IMR-90 (cell line): ENCODE measurements at regions not wholly inside any gene's neighbourhood (a gene's known extent, or its start where the extent isn't known, plus 50 kb on each side); places are given as distances from the start of the nearest gene placed in this dataset.

ENCODE experiments used
- ATAC-seq: fragments of 200-7000 bp; cut with Tn5 transposase; 2 replicates; pipeline ENCODE4 v1.9.1; 2020; ENCODE audit warnings: low read depth, mild to moderate bottlenecking, moderate library complexity
- BruUV-seq: library from RNA; stranded (reverse); fragments of 400-500 nt; replicated peaks from 2 replicates; lab custom pipeline; 2021; lab: Mats Ljungman, UMichigan
- CTCF ChIA-PET: fragments of 300-600 bp; formaldehyde crosslinking; extraction: SDS; loops from one replicate; lab custom pipeline; 2021; ENCODE audit warnings: antibody characterized with exemption; lab: Yijun Ruan, JAX
- POLR2A ChIA-PET: fragments of 300-600 bp; sonication (Branson Sonifier 250); formaldehyde crosslinking; loops from one replicate; lab custom pipeline; 2022; ENCODE audit warnings: antibody characterized with exemption; ENCODE audit not compliant: unreplicated experiment; lab: Charles Lee
- DNase-seq: peaks from one replicate; pipeline ENCODE4 v3.0.0; 2013
- H2AFZ ChIP-seq: replicated peaks from 2 replicates; pipeline ENCODE3; 2013; ENCODE audit warnings: low read length, mild to moderate bottlenecking; ENCODE audit not compliant: poor library complexity
- H2AK5ac ChIP-seq: 2 replicates; pipeline ENCODE4 v1.6.1; 2013; ENCODE audit warnings: low read depth, low read length, inconsistent platforms
- H2AK9ac ChIP-seq: replicated peaks from 2 replicates; pipeline ENCODE3; 2013; ENCODE audit warnings: mild to moderate bottlenecking, low read depth, low read length, moderate library complexity; ENCODE audit not compliant: poor library complexity
- H2BK120ac ChIP-seq: 2 replicates; pipeline ENCODE4 v1.6.1; 2013; ENCODE audit warnings: low read depth, low read length, inconsistent platforms
- H2BK15ac ChIP-seq: 3 replicates; pipeline ENCODE4 v1.6.1; 2013; ENCODE audit warnings: low read depth, low read length, inconsistent platforms
- H2BK20ac ChIP-seq: 2 replicates; pipeline ENCODE4 v1.6.1; 2013; ENCODE audit warnings: low read depth, mild to moderate bottlenecking, inconsistent platforms, low read length, moderate library complexity
- H2BK5ac ChIP-seq: 2 replicates; pipeline ENCODE4 v1.6.1; 2013; ENCODE audit warnings: mild to moderate bottlenecking, low read depth, low read length, inconsistent platforms; ENCODE audit not compliant: poor library complexity, severe bottlenecking
- H3K14ac ChIP-seq: replicated peaks from 2 replicates; pipeline ENCODE4 v1.6.1; 2013; ENCODE audit warnings: low read depth, low read length, inconsistent platforms
- H3K18ac ChIP-seq: 2 replicates; pipeline ENCODE4 v1.6.1; 2013; ENCODE audit warnings: low read depth, low read length, control low read depth
- H3K23ac ChIP-seq: 2 replicates; pipeline ENCODE4 v1.6.1; 2013; ENCODE audit warnings: low read depth, low read length, inconsistent platforms
- H3K27ac ChIP-seq: 2 replicates; pipeline ENCODE4 v1.5.1; 2013; ENCODE audit warnings: mild to moderate bottlenecking, control low read depth, low read length; ENCODE audit not compliant: insufficient read depth
- H3K27me3 ChIP-seq: 2 replicates; pipeline ENCODE4 v1.6.1; 2013; ENCODE audit warnings: low read length; ENCODE audit not compliant: control insufficient read depth, insufficient read depth
- H3K36me3 ChIP-seq: 2 replicates; pipeline ENCODE4 v1.6.1; 2013; ENCODE audit warnings: low read length, mixed read lengths; ENCODE audit not compliant: control insufficient read depth, insufficient read depth
- H3K4ac ChIP-seq: 2 replicates; pipeline ENCODE4 v1.6.1; 2013; ENCODE audit warnings: low read depth, low read length, inconsistent platforms
- H3K4me1 ChIP-seq: 2 replicates; pipeline ENCODE4 v1.6.1; 2013; ENCODE audit warnings: low read length, mixed read lengths; ENCODE audit not compliant: control insufficient read depth, insufficient read depth
- H3K4me2 ChIP-seq: 2 replicates; pipeline ENCODE4 v1.6.1; 2013; ENCODE audit warnings: low read depth, mild to moderate bottlenecking, control low read depth, low read length, moderate library complexity
- H3K4me3 ChIP-seq: 2 replicates; pipeline ENCODE4 v1.5.1; 2013; ENCODE audit warnings: low read depth, mild to moderate bottlenecking, control low read depth, low read length, moderate library complexity; ENCODE audit not compliant: insufficient read depth
- H3K56ac ChIP-seq: 2 replicates; pipeline ENCODE4 v1.6.1; 2013; ENCODE audit warnings: low read length, inconsistent platforms; ENCODE audit not compliant: insufficient read depth; ENCODE audit errors: extremely low read depth
- H3K79me1 ChIP-seq, 2 experiments: 2 replicates each; pipeline ENCODE4 v1.6.1; 2013; ENCODE audit warnings: low read length in 2 of 2, inconsistent platforms in 1 of 2, low read depth in 1 of 2
- H3K9ac ChIP-seq: 2 replicates; pipeline ENCODE4 v1.6.1; 2013; ENCODE audit warnings: low read depth, low read length, control low read depth
- H3K9me1 ChIP-seq: 2 replicates; pipeline ENCODE4 v1.6.1; 2013; ENCODE audit warnings: low read length, inconsistent platforms; ENCODE audit not compliant: insufficient read depth
- H3K9me3 ChIP-seq: 2 replicates; pipeline ENCODE4 v1.6.1; 2013; ENCODE audit warnings: low read length; ENCODE audit not compliant: control insufficient read depth, insufficient read depth
- H4K20me1 ChIP-seq: 2 replicates; pipeline ENCODE4 v1.6.1; 2013; ENCODE audit warnings: low read length, inconsistent platforms; ENCODE audit not compliant: insufficient read depth
- H4K5ac ChIP-seq: 2 replicates; pipeline ENCODE4 v1.6.1; 2013; ENCODE audit warnings: mild to moderate bottlenecking, low read depth, low read length, control low read depth
- H4K8ac ChIP-seq, 2 experiments: 2 replicates each; pipeline ENCODE4 v1.6.1; 2013; ENCODE audit warnings: low read depth in 2 of 2, low read length in 2 of 2, control low read depth in 1 of 2, inconsistent platforms in 1 of 2
- H4K91ac ChIP-seq: 2 replicates; pipeline ENCODE4 v1.6.1; 2013; ENCODE audit warnings: low read depth, low read length, inconsistent platforms; ENCODE audit not compliant: insufficient read depth
- BHLHE40 ChIP-seq: fragments of 150-350 bp; IDR thresholded peaks from 2 replicates; pipeline ENCODE4 v1.6.1; 2016; ENCODE audit warnings: mild to moderate bottlenecking, low read depth, low read length
- CEBPB ChIP-seq: IDR thresholded peaks from 2 replicates; pipeline ENCODE4 v1.6.1; 2012; ENCODE audit warnings: low read depth, low read length, improper control_type of control experiment
- CHD1 ChIP-seq: IDR thresholded peaks from 2 replicates; pipeline ENCODE4 v1.6.1; 2012; ENCODE audit warnings: low read depth, low read length, improper control_type of control experiment
- FOS ChIP-seq: fragments of 150-350 bp; IDR thresholded peaks from 2 replicates; pipeline ENCODE4 v1.6.1; 2016; ENCODE audit warnings: low read depth, low read length
- MAFK ChIP-seq: IDR thresholded peaks from 2 replicates; pipeline ENCODE4 v1.6.1; 2012; ENCODE audit warnings: low read depth, low read length, improper control_type of control experiment
- MAZ ChIP-seq: IDR thresholded peaks from 2 replicates; pipeline ENCODE4 v1.6.1; 2012; ENCODE audit warnings: low read depth, mild to moderate bottlenecking, low read length, improper control_type of control experiment, moderate library complexity, borderline replicate concordance
- MXI1 ChIP-seq: IDR thresholded peaks from 2 replicates; pipeline ENCODE4 v1.6.1; 2012; ENCODE audit warnings: low read depth, mild to moderate bottlenecking, low read length, moderate library complexity, borderline replicate concordance
- NFE2L2 ChIP-seq: fragments of 150-350 bp; IDR thresholded peaks from 2 replicates; pipeline ENCODE4 v1.6.1; 2016; ENCODE audit warnings: low read depth, mild to moderate bottlenecking, low read length
- POLR2A ChIP-seq: IDR thresholded peaks from 2 replicates; pipeline ENCODE4 v1.6.1; 2012; ENCODE audit warnings: mild to moderate bottlenecking, low read depth, low read length
- RAD21 ChIP-seq: IDR thresholded peaks from 2 replicates; pipeline ENCODE4 v1.6.1; 2012; ENCODE audit warnings: low read length, improper control_type of control experiment
- RCOR1 ChIP-seq: IDR thresholded peaks from 2 replicates; pipeline ENCODE4 v1.6.1; 2012; ENCODE audit warnings: mild to moderate bottlenecking, low read length, improper control_type of control experiment; ENCODE audit not compliant: insufficient replicate concordance
- RFX5 ChIP-seq: IDR thresholded peaks from 2 replicates; pipeline ENCODE4 v1.8.0; 2012; ENCODE audit warnings: low read depth, mild to moderate bottlenecking, low read length, moderate library complexity
- SMC3 ChIP-seq: fragments of 150-350 bp; IDR thresholded peaks from 2 replicates; pipeline ENCODE4 v1.6.1; 2016; ENCODE audit warnings: low read depth, mild to moderate bottlenecking, antibody characterized with exemption, low read length, moderate library complexity
- WGBS, 2 experiments: methylation state at CpG; one replicate each; pipeline versions ENCODE4 v1.1.5 to v1.1.7; 2013; ENCODE audit warnings: missing lambda C conversion rate in 2 of 2; ENCODE audit not compliant: insufficient read length in 1 of 2; ENCODE audit errors: extremely low coverage in 2 of 2; 5-methylcytosine and 5-hydroxymethylcytosine counted together
- dilution Hi-C: fragments of 300-500 bp; cut with HindIII; formaldehyde crosslinking; loops from one replicate; pipeline ENCODE4 v1.14.3; 2018; ENCODE audit warnings: low sequenced_read_pairs; ENCODE audit not compliant: unreplicated experiment
- in situ Hi-C: fragments of 300-500 bp; cut with MboI; formaldehyde crosslinking; loops from 3 replicates; pipeline ENCODE4 v1.14.3; 2019; ENCODE audit warnings: low sequenced_read_pairs, inconsistent platforms, mixed read lengths
- intact Hi-C: fragments of 100-400 bp; cut with micrococcal nuclease; formaldehyde crosslinking; loops from 2 replicates; pipeline ENCODE4 v1.10.0; 2022
- TF ChIP-seq, protein P1 (sequence below): fragments of 150-350 bp; IDR thresholded peaks from 2 replicates; pipeline ENCODE4 v1.6.1; 2016; ENCODE audit warnings: low read depth, mild to moderate bottlenecking, low read length, moderate library complexity, borderline replicate concordance
- TF ChIP-seq, protein P2 (sequence below): fragments of 150-350 bp; IDR thresholded peaks from 2 replicates; pipeline ENCODE4 v1.6.1; 2017; ENCODE audit warnings: mild to moderate bottlenecking, antibody characterized with exemption, low read length, low read depth
- TF ChIP-seq, protein P3 (sequence below): conservative IDR thresholded peaks from 2 replicates; pipeline ENCODE4 v1.5.1; 2012; ENCODE audit warnings: mild to moderate bottlenecking, low read depth, low read length, improper control_type of control experiment

DNA sequence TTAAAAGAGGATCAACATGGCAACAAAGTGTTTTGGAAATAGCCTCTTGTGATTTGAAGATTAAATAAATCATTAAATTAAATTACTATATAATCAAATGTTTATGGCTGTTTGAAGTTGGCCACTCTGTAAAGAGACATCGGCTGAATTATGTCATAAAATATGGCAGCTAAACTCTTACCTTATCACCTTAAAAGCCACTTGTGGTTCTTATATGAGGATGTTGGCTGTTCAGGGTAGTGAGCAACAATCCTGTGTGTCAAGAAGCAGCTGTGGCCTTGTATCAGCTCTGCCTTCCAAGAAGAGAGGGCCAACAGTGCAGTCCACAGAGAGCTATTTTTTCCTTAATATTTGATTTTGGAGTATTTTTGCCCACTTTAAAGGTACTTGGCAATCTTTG is 113.4 kb upstream of the CDK6 start:
- Histone ChIP-seq H2AK9ac (no peak overlapping the region), H2BK20ac (no peak overlapping the region), H2AFZ (no peak overlapping the region), H3K4me1 (no peaks in the 10 kb centered on the region), H3K56ac (no peak overlapping the region), H3K18ac (no peak overlapping the region), H3K4me2 (no peak overlapping the region), H3K14ac (no peak overlapping the region), H2AK5ac (no peak overlapping the region), H4K20me1 (no peaks in the 10 kb centered on the region), H3K9ac (no peak overlapping the region), H3K79me1 (no peaks in the 10 kb centered on the region), H3K23ac (no peak overlapping the region), H3K27me3 (no peaks in the 10 kb centered on the region), H4K91ac (no peak overlapping the region), H3K9me3 (no peaks in the 10 kb centered on the region), H3K36me3 (no peaks in the 10 kb centered on the region), H3K27ac (no peak overlapping the region), H4K8ac (no peak overlapping the region), H2BK120ac (no peak overlapping the region), H3K4me3 (no peak overlapping the region), H4K5ac (no peak overlapping the region), H3K4ac (no peak overlapping the region), H2BK15ac (no peak overlapping the region), H2BK5ac (no peak overlapping the region), H3K9me1 (no peaks in the 10 kb centered on the region)
- no peak for ATAC-seq
- dilution Hi-C loops, result no loop called here
- no CpG with 5 or more reads among the region's 1 CpG for WGBS, 2 experiments
- BruUV-seq, result no TSS peak
- TF ChIP-seq, protein P1, sequence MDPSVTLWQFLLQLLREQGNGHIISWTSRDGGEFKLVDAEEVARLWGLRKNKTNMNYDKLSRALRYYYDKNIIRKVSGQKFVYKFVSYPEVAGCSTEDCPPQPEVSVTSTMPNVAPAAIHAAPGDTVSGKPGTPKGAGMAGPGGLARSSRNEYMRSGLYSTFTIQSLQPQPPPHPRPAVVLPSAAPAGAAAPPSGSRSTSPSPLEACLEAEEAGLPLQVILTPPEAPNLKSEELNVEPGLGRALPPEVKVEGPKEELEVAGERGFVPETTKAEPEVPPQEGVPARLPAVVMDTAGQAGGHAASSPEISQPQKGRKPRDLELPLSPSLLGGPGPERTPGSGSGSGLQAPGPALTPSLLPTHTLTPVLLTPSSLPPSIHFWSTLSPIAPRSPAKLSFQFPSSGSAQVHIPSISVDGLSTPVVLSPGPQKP, result no peak
- TF ChIP-seq, protein P2, sequence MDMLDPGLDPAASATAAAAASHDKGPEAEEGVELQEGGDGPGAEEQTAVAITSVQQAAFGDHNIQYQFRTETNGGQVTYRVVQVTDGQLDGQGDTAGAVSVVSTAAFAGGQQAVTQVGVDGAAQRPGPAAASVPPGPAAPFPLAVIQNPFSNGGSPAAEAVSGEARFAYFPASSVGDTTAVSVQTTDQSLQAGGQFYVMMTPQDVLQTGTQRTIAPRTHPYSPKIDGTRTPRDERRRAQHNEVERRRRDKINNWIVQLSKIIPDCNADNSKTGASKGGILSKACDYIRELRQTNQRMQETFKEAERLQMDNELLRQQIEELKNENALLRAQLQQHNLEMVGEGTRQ, result no peak
- TF ChIP-seq POLR2A (no peak), BHLHE40 (no peak), MAZ (no peak), FOS (no peak), SMC3 (no peak), MXI1 (no peak), CEBPB (no peak), MAFK (no peak), RFX5 (no peak), CHD1 (no peak), NFE2L2 (no peak), RCOR1 (no peak), RAD21 (no peak)
- TF ChIP-seq, protein P3, sequence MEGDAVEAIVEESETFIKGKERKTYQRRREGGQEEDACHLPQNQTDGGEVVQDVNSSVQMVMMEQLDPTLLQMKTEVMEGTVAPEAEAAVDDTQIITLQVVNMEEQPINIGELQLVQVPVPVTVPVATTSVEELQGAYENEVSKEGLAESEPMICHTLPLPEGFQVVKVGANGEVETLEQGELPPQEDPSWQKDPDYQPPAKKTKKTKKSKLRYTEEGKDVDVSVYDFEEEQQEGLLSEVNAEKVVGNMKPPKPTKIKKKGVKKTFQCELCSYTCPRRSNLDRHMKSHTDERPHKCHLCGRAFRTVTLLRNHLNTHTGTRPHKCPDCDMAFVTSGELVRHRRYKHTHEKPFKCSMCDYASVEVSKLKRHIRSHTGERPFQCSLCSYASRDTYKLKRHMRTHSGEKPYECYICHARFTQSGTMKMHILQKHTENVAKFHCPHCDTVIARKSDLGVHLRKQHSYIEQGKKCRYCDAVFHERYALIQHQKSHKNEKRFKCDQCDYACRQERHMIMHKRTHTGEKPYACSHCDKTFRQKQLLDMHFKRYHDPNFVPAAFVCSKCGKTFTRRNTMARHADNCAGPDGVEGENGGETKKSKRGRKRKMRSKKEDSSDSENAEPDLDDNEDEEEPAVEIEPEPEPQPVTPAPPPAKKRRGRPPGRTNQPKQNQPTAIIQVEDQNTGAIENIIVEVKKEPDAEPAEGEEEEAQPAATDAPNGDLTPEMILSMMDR, result no peak
- DNase-seq, result no peak
- intact Hi-C loops, result no loop called here
- in situ Hi-C loops, result no loop called here
- ChIA-PET CTCF (interaction anchor here (0.6 kb wide), 2 partner anchors 23 to 33 kb away, joined by 3 to 4 read pairs; no protein-coding TSS in a partner anchor), POLR2A (interaction anchor here (0.6 to 0.7 kb wide), 2 partner anchors 23 to 73 kb away, joined by 3 to 6 read pairs; no protein-coding TSS in a partner anchor)
